ENCODE measurements at regions not wholly inside any gene's neighbourhood (a gene's known extent, or its start where the extent isn't known, plus 50 kb on each side); places are given as distances from the start of the nearest gene placed in this dataset.
"Not testable (repeated sequence)": the region's sequence is repeated elsewhere in the genome, so short reads cannot be mapped to it uniquely, and the experiment has no call there.

GRCh38 chr3:20726786-20727185 is 540.8 kb upstream of the SGO1 start:
- intact Hi-C loops (cut with DNase I) = no loop called here
- no peak for DNase-seq (ENCODE audit: missing footprints)
- no peak for ATAC-seq

- intact Hi-C loops (cut with DNase I) = no loop called here
- ATAC-seq (no peak), DNase-seq (ENCODE audit: missing footprints) (no peak)
Measured at GRCh38 chr3:20724241-20724640, 538.2 kb upstream of the SGO1 start.

GRCh38 chr3:20716425-20716824 is 530.4 kb upstream of the SGO1 start:
- DNase-seq (ENCODE audit: missing footprints); ATAC-seq; intact Hi-C loops (cut with DNase I): not testable (repeated sequence)

GRCh38 chr3:20701641-20702040 is 515.6 kb upstream of the SGO1 start:
- intact Hi-C loops (cut with DNase I) = loop anchor here (5.0 kb wide), 1 partner anchor 34 kb away; no protein-coding TSS in a partner anchor
- ATAC-seq = no peak
- no peak for DNase-seq (ENCODE audit: missing footprints)

GRCh38 chr3:20700714-20701113 is 514.7 kb upstream of the SGO1 start:
- intact Hi-C loops (cut with DNase I) = loop anchor here (5.0 kb wide), 1 partner anchor 33 kb away; no protein-coding TSS in a partner anchor
- peak; percentile 72 for ATAC-seq
- no peak for DNase-seq (ENCODE audit: missing footprints)

- ATAC-seq (no peak), DNase-seq (ENCODE audit: missing footprints) (no peak)
- intact Hi-C loops (cut with DNase I) = no loop called here
Measured at GRCh38 chr3:20698896-20699295, 512.9 kb upstream of the SGO1 start.

- no peak for DNase-seq (ENCODE audit: missing footprints)
- ATAC-seq = no peak
- intact Hi-C loops (cut with DNase I) = no loop called here
Measured at GRCh38 chr3:20696388-20697150, 510.6 kb upstream of the SGO1 start.

GRCh38 chr3:20692675-20693074 is 506.7 kb upstream of the SGO1 start:
- intact Hi-C loops (cut with DNase I) = no loop called here
- no peak for ATAC-seq
- no peak for DNase-seq (ENCODE audit: missing footprints)

GRCh38 chr3:20683910-20684309 is 497.9 kb upstream of the SGO1 start:
- no peak for DNase-seq (ENCODE audit: missing footprints)
- ATAC-seq = peak; percentile 76
- intact Hi-C loops (cut with DNase I) = loop anchor here (10.0 kb wide), 1 partner anchor 371 kb away; no protein-coding TSS in a partner anchor

GRCh38 chr3:20682573-20682972 is 496.6 kb upstream of the SGO1 start:
- intact Hi-C loops (cut with DNase I) = loop anchor here (10.0 kb wide), 1 partner anchor 372 kb away; no protein-coding TSS in a partner anchor
- ATAC-seq (no peak), DNase-seq (ENCODE audit: missing footprints) (no peak)

- intact Hi-C loops (cut with DNase I) = loop anchor here (10.0 kb wide), 1 partner anchor 374 kb away; no protein-coding TSS in a partner anchor
- no peak for DNase-seq (ENCODE audit: missing footprints)
Measured at GRCh38 chr3:20680990-20681628, 495.1 kb upstream of the SGO1 start.

GRCh38 chr3:20673866-20674265 is 487.9 kb upstream of the SGO1 start:
- no peak for DNase-seq (ENCODE audit: missing footprints)
- no peak for ATAC-seq
- intact Hi-C loops (cut with DNase I) = no loop called here

More at GRCh38 chr3:20680990-20681628, 495.1 kb upstream of the SGO1 start:
- no peak for ATAC-seq

- intact Hi-C loops (cut with DNase I) = loop anchor here (5.0 kb wide), 1 partner anchor 33 kb away; no protein-coding TSS in a partner anchor
- ATAC-seq (no peak), DNase-seq (ENCODE audit: missing footprints) (no peak)
Measured at GRCh38 chr3:20669675-20670074, 483.7 kb upstream of the SGO1 start.

GRCh38 chr3:20669184-20669583 is 483.2 kb upstream of the SGO1 start:
- DNase-seq (ENCODE audit: missing footprints) (no peak), ATAC-seq (peak; percentile 95)
- intact Hi-C loops (cut with DNase I) = loop anchor here (5.0 kb wide), 1 partner anchor 33 kb away; no protein-coding TSS in a partner anchor

GRCh38 chr3:20668411-20668810 is 482.4 kb upstream of the SGO1 start:
- no peak for ATAC-seq

GRCh38 chr3:20666091-20666490 is 480.1 kb upstream of the SGO1 start:
- ATAC-seq (no peak), DNase-seq (ENCODE audit: missing footprints) (no peak)
- intact Hi-C loops (cut with DNase I) = loop anchor here (5.0 kb wide), 1 partner anchor 36 kb away; no protein-coding TSS in a partner anchor

More at GRCh38 chr3:20668411-20668810, 482.4 kb upstream of the SGO1 start:
- DNase-seq (ENCODE audit: missing footprints) = no peak
- intact Hi-C loops (cut with DNase I) = loop anchor here (5.0 kb wide), 1 partner anchor 34 kb away; no protein-coding TSS in a partner anchor

- no peak for ATAC-seq
- DNase-seq (ENCODE audit: missing footprints) = no peak
- intact Hi-C loops (cut with DNase I) = no loop called here
Measured at GRCh38 chr3:20658491-20658890, 472.5 kb upstream of the SGO1 start.

- intact Hi-C loops (cut with DNase I) = no loop called here
- ATAC-seq = no peak
Measured at GRCh38 chr3:20657560-20657959, 471.6 kb upstream of the SGO1 start.

GRCh38 chr3:20652231-20652986 is 466.4 kb upstream of the SGO1 start:
- intact Hi-C loops (cut with DNase I) = no loop called here
- DNase-seq (ENCODE audit: missing footprints) = no peak
- no peak for ATAC-seq

More at GRCh38 chr3:20657560-20657959, 471.6 kb upstream of the SGO1 start:
- no peak for DNase-seq (ENCODE audit: missing footprints)

Data from Right ventricle myocardium inferior (tissue), 1 donor.